SIG-M5 treated with dmso at 0.1 percent for 504 hours (cell line): ENCODE measurements at regions not wholly inside any gene's neighbourhood (a gene's known extent, or its start where the extent isn't known, plus 50 kb on each side); places are given as distances from the start of the nearest gene placed in this dataset.
A peak's percentile ranks its signal among the peaks of the same experiment; 100 is the strongest.
"Not testable (repeated sequence)": the region's sequence is repeated elsewhere in the genome, so short reads cannot be mapped to it uniquely, and the experiment has no call there.

ENCODE experiments used
- DNase-seq: peaks from one replicate; lab custom pipeline; 2025; ENCODE audit not compliant: unreplicated experiment; lab: John Stamatoyannopoulos, UW

DNA sequence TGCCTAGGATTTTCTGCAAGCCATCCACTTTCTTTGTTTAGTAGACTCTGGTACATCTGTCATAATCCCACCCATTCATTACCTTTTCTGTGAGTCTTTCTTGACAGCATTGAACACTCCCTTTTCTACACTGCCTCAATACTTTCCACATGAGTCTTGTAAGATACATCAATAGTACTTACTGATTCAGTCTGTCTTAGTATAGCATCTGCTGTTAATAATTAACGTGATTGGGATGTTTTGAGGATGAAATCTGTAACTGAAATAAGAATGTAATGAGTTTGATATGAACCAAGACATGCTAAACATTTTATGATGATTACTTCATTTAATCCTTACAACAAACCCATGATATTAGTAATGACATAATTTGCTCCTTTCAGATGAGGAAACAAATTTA, 196.2 kb upstream of the FOXG1 start:
- DNase-seq = no peak

DNA sequence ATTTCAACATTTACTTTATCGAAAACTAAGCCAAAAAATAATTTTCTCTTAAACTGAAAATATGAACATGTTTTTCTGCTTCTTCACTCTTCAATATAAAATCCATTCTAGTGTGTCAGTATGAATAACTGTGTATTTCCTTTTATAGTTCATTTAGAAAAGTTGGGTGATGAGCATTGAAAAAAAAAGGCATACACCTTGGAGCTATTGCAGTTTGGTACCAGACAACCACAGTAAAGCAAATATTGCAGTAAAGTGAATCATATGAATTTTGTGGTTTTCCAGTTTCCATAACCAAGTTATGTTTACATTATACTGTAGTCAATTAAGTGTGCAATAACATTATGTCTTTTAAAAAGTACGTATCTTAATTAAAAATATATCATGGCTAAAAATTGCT, 195.0 kb upstream of the FOXG1 start:
- DNase-seq = no peak

DNA sequence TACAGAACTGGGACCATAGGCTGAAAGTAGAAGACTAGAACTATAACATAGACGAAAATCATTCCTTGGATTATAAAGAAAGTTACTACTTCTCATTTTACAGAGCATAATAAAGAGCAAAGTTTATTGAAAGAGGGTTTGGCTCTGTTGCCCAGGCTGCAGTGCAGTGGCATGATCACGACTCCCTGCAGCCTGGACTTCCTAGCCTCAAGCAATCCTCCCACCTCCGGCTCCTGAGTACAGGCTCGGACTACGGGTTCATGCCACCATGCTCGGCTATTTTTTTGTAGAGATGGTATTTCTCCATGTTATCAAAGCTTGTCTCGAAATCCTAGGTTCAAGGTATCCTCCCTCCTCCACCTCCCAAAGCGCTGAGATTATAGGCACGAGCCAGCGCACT, 190.1 kb upstream of the FOXG1 start:
- DNase-seq = no peak

DNA sequence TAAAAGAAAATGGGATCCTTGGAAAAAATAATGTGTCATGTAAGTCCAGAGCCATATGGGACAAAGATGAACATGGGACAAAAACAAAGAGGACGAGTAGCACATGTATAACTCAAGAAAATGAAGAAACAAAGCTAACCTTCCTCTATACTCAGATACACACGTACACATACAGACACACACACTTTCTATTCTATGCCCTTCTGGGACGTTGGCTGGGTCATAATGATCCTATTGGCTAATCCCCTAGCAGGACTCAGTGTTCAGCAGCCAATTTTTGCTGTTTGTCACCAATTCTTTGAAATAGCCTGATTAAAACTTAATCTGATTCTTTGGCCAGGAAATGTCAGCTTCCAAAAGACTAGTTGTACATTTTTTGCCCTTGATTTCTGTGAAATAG, 189.4 kb upstream of the FOXG1 start:
- DNase-seq = no peak

DNA sequence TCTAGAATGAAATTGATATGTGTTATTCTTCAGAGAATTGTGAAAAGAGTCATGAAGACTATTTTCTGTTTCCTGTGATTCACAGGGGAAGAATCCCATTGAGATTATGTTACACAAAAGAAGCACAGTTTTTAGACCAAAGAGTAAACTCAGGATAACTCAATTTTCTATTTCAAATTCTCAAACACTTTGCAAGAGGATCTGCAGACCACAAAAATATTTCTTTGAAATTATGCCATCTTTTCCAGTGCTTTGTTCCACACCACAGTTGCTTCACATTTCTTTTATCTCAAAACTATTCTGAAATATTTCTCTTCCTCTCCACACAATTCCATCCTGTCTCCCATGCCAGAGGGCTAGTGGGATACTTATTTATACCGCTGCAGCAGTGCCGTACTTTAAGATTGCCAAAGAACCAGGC, 188.9 kb upstream of the FOXG1 start:
- DNase-seq = no peak

DNA sequence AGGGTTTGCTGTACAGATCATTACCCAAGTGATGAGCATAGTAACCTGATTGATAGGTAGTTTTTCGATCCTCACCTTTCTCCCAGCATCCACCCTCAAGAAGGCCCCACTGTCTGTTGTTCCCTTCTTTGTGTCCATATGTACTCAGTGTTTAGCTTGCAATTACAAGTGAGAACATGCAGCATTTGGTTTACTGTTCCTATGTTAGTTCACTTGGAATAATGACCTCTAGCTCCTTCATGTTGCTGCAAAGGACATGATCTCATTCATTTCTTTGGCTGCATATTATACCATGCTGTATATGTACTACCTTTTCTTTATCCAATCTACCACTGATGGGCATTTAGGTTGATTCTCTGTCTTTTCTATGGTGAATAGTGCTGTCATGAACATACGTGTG, 181.6 kb upstream of the FOXG1 start:
- no peak for DNase-seq

DNA sequence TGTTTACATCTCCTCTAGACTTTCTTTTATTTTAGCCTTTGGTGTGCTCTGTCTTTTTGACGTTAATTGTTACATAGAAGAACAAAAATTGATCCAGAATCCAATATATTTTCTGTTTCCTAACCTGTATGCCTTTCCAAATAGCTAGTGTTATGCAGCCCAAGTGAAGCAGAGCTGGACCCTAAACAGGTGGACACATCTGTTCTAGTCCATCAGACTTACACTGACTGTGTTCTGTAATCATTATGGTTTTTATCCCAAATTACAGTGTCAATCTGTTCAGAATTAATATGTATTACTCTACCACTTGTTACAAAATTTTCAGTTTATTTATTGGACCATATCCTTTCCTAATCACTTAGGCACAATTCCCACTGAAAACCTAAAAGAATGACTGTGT, 176.8 kb upstream of the FOXG1 start:
- no peak for DNase-seq

DNA sequence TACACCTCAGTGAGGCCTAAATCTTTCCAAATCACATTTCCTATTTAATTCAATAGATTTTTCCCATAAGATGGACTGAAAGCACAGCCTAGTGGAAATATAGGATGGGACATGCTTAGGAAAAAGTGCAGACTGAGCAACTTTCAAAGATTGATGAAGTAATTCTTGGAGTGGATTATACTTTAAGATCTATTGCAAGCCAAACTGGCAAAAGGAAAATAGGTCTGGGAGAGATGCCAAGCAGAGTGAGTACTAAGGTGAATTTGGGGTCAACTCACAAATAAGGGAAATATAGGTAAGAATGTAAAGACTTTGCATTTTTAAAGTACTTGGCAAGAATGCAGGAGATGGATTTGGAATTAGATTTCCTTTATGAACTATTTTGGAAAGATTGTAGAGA, 170.2 kb upstream of the FOXG1 start:
- DNase-seq = no peak

DNA sequence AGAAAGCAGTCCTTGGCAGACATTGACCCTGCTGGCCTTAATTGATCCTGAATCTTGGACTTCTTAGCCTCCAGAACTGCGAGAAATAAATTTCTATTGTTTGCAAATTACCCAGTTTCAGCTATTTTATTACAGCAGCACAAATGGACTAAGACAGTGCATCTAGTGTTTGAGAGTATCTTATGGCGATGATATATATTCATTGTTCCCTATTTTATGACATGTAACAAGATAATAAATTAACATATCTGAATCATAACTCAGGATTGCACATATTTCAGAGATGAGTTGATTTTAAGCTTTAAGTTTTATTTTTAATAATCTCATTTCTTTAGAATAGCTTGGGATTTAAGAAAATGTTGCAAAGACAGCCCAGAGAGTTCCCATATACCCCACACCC, 167.4 kb upstream of the FOXG1 start:
- no peak for DNase-seq

DNA sequence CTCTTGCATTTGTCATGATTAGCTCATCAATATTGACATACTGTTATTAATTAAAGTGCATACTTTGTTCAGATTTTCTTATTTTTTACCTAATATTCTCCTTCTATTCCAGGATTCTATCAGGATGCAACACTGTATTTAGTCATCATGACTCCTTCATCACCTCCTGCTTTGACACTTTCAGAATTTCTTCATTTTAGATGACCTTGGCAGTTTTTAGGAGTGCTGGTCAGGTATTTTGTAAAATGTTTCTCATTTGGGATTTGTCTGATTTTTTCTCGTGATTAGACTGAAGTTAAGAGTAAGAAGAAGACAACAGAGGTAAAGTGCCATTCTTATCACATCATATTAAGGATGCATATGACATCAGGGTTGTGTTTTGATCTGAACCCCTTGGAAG, 167.0 kb upstream of the FOXG1 start:
- no peak for DNase-seq

DNA sequence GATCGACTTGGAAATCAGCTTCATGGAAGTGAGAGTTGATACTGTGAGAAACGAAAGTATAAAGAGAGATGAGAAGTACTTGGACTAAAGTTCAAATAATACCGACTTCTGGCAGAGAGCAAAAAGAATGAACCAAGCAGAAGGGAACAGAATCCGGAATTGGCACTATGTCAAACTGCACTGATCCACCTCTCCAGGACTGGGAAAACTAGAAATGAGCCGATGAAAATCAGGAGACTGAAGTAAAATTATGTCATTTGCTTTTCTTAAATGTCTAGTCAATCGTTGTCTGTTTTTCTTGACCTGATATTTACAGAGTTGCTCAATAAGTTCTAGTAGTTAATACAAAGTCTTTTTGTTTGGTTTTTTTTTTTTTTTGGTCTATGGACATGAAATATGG, 163.0 kb upstream of the FOXG1 start:
- no peak for DNase-seq

DNA sequence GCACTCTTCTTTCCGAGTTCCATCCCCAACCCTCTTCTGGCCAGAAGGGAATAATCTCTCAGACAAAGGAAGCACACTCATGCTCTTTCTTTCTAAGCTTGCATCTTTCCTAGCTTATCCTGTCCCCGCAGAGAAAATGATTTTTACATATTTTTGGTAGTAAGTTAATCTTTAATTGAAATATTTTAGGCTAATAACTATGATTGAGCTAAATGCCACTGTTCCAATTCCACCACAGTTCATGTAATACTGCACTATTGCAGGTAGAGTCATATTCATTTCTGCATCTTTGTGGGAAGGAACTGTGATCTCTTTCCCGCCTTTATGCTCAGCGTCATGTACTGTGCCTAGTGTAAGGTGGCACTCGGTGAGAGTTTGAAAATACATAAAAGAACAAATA, 158.9 kb upstream of the FOXG1 start:
- no peak for DNase-seq

DNA sequence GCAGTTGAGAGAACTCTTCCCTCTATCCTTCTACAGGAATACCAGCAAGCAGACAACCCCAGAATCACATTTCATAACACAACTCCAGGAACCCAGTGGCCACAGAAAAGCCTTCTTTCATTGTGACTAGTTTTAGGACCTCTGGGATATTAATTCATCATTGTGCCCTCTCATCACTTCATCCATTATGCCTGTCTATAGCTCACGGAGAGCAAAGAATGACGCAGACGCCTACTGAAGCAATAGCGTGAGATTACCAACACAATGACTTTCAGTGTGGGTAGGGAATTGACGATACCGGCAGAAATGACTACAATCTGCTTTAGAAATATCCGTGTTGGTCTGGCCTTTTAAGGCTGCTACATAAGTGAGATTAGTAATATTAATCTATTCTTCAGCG, 158.1 kb upstream of the FOXG1 start:
- no peak for DNase-seq

DNA sequence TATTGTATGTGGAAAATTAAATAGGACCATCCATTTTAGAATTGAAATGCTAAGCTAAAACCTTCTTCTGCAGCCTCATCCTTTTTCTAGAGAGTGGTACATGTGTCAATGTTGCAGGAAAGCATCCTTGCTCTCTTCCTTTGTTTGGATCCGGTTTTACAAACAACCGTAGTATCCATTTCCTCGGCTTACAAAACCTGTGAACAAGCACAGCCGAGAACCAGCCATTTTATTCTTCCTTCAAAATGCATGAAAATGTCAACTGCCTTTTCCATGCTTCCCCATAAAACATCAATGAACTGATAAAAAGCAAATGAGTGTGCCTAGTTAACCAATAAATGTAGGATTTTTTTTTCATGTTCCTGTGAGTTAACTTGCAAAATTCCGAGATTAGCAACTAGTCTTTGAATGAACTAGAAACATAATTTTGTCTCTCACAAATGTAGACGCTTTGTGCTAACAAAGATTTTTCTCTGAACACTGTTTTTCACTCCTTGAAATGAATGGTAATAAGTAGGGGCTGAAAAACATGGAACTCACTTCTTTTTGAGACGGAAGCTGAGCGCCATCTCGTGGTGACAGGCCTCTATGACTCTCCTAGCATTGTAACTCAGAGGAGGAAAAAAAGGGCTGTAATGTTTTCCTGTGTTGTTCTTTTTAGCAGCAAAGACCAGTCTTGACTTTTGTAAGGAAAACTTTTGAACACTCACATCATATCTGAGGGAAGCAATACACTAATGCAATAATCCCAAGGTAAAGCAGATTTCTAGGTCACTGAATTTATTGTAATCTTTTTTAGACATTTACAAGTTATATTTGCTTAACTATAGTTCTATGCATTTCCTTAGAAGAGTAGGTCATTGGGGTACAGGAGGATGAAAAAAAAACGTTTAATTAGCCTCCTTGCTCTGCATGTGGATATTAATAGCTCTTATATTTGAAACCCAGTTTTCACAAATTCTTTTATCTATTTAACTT, 157.4 kb upstream of the FOXG1 start:
- DNase-seq = peak; percentile 55

DNA sequence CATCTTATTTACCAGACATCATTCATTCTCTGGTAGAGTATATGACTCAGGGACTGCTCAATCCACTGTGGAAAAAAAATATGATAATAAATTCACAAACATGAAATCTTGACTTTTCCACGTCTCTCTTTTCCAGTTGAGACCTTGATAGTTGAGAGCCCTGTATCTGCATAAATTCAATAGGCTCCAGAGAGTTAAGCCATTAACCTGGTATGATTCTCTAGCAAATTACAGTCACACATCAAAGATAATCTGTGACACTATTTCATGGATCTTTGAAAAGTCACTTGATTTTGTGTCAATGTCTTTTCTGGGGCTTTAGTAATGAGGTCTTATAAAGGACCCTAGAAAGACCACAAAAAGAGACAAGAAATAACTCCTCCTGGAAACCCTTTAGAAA, 154.2 kb upstream of the FOXG1 start:
- DNase-seq = no peak

DNA sequence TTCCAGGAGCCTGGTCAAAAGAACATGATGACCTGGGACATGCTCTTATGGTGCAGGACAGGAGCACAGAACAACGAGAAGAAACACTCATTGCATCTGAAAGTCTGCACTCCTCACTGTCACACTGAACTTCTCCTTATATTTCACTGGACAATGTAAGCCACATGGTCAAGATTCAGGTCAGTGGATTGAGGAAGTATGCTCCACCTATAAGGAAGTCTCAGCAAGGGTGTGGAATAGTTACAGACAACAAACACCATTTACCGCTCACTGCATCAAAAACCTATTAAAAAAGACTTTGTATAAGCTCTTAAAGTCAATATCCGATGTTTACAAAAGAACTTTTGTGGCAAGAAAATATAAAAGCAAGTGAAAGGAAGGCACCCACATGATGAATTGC, 153.1 kb upstream of the FOXG1 start:
- DNase-seq = no peak

DNA sequence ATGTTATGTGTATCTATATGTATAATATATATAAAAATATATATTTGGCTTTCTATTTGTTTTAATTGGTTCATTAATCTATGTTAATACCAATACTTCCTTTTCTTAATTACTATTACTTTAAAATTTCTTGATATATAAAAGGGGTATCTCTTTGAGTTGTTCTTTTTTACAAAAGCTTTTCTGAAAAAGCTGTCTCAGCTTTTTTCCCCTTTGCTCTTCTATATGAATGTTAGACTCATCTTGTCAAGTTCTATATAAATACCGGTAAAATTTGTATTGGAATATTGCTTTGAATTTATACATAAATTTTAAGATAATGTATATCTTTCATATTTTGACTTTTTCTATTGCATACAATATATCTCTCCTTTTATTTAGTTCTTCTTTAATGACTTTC, 139.8 kb upstream of the FOXG1 start:
- DNase-seq = no peak

DNA sequence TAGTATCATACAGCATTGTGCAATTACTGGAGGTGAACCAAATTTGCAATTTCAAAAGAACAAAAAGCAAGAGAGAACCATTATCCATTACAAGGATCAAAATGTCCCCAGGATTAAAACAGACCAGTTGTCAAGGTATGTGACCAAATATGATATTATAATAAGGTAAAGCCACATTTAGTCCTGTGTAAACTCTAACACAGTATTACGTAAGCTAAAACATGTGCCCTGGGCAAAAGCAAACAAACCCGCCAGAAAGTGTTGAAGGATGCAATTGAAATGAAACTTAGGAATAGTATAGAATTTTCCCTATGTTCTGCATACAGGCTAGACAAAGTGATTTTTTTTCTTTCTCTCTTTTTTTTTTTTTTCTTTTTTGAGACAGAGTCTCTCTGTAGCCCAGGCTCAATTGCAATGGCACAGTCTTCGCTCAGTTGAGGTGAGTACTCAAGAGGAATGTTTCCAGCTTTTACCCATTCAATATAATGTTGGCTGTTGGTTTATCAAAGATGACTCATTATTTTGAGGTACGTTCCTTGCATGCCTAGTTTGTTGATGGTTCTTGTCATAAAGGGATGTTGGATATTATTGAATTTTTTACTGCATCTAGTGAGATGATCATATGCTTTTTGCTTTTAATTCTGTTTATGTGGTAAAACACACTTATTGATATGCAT, 137.1 kb upstream of the FOXG1 start:
- DNase-seq = peak; percentile 18

DNA sequence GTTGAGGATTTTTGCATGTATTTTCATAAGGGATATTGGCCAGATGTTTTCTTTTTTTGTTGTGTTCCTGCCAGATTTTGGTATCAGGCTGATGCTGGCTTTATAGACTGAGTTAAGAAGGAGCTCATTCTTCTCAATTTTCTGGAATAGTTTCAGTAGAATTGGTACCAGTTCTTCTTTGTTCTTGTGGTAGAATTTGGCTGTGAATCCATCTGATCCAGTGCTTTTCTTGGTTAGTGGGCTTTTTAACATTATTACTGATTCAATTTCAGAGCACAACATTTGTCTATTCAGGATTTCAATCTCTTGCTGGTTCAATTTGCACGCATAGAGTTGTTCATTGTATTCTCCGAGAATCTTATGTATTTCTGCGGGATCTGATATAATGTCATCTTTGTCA, 136.5 kb upstream of the FOXG1 start:
- no peak for DNase-seq

DNA sequence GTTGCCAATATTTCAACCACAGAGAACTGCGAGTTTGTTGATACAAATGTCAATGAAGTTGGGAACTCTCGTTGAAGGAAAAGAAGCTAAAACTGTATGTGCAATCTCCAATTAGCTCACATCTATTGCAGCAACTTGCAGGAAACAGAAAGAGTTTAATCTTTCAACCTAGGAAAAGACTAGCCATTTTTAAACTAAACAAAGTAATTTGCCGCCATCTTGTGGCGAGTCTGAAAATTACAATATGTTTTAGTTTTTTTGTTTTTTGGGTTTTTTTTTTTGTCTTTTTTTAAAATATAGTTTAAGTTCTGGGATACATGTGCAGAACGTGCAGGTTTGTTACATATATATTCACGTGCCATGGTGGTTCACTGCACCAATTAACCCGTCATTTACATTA, 131.2 kb upstream of the FOXG1 start:
- DNase-seq = peak; percentile 45

DNA sequence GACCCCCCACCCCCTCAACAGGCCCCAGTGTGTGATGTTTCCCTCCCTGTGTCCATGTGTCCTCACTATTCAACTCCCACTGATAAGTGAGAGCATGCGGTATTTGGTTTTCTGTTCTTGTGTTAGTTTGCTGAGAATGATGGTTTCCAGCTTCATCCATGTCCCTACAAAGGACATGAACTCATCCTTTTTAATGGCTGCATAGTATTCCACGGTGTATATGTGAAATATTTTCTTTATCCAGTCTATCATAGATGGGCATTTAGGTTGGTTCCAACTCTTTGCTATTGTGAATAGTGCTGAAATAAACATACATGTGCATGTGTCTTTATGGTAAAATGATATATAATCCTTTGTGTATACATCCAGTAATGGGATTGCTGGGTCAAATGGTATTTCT, 130.8 kb upstream of the FOXG1 start:
- DNase-seq = not testable (repeated sequence)

DNA sequence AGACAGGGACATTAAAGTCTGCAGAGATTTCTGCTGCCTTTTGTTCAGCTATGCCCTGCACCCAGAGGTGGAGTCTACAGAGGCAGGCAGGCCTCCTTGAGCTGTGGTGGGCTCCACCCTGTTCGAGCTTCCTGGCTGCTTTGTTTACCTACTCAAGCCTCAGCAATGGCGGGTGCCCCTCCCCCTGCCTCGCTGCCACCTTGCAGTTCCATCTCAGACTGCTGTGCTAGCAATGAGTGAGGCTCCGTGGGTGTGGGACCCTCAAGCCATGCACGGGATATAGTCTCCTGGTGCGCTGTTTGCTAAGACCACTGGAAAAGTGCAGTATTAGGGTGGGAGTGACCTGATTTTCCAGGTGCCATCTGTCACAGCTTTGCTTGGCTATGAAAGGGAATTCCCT, 125.4 kb upstream of the FOXG1 start:
- DNase-seq = not testable (repeated sequence)
